GM18502 (cell line): ENCODE measurements at regions not wholly inside any gene's neighbourhood (a gene's known extent, or its start where the extent isn't known, plus 50 kb on each side); places are given as distances from the start of the nearest gene placed in this dataset.
"Not testable (repeated sequence)": the region's sequence is repeated elsewhere in the genome, so short reads cannot be mapped to it uniquely, and the experiment has no call there.

ENCODE experiments used
- ATAC-seq: cut with Tn5 transposase; IDR thresholded peaks from one replicate; pipeline ENCODE4 v1.9.1; 2021; ENCODE audit warnings: mild to moderate bottlenecking; ENCODE audit not compliant: unreplicated experiment, poor library complexity

- ATAC-seq: no peak
Measured at GRCh38 chr1:99441299-99442095, 177.2 kb downstream of the PLPPR4 start.

GRCh38 chr1:99444211-99444927, 180.1 kb downstream of the PLPPR4 start:
- not testable (repeated sequence) for ATAC-seq

GRCh38 chr1:99445071-99445470, 180.8 kb downstream of the PLPPR4 start:
- no peak for ATAC-seq

GRCh38 chr1:99445486-99445885, 181.2 kb downstream of the PLPPR4 start:
- no peak for ATAC-seq

- no peak for ATAC-seq
Measured at GRCh38 chr1:99447721-99448120, 183.4 kb downstream of the PLPPR4 start.

GRCh38 chr1:99455760-99456159, 190.2 kb upstream of the PALMD start:
- ATAC-seq: no peak

GRCh38 chr1:99456536-99456935, 189.4 kb upstream of the PALMD start:
- ATAC-seq: no peak

GRCh38 chr1:99457381-99458165, 188.3 kb upstream of the PALMD start:
- ATAC-seq: no peak

GRCh38 chr1:99461499-99461898, 184.4 kb upstream of the PALMD start:
- ATAC-seq: no peak

GRCh38 chr1:99464738-99465137, 181.2 kb upstream of the PALMD start:
- no peak for ATAC-seq

- no peak for ATAC-seq
Measured at GRCh38 chr1:99465176-99465900, 180.6 kb upstream of the PALMD start.

- no peak for ATAC-seq
Measured at GRCh38 chr1:99467645-99468044, 178.3 kb upstream of the PALMD start.

GRCh38 chr1:99469550-99469971, 176.4 kb upstream of the PALMD start:
- no peak for ATAC-seq

GRCh38 chr1:99472893-99473292, 173.0 kb upstream of the PALMD start:
- no peak for ATAC-seq

GRCh38 chr1:99474350-99474893, 171.5 kb upstream of the PALMD start:
- no peak for ATAC-seq

GRCh38 chr1:99476058-99476457, 169.9 kb upstream of the PALMD start:
- no peak for ATAC-seq

GRCh38 chr1:99481391-99481996, 164.4 kb upstream of the PALMD start:
- peak; percentile 83 for ATAC-seq

- no peak for ATAC-seq
Measured at GRCh38 chr1:99482286-99482685, 163.6 kb upstream of the PALMD start.

GRCh38 chr1:99482750-99483149, 163.2 kb upstream of the PALMD start:
- no peak for ATAC-seq

- ATAC-seq: no peak
Measured at GRCh38 chr1:99490031-99490430, 155.9 kb upstream of the PALMD start.
